CD1c-positive myeloid dendritic cell (primary cell): ENCODE measurements at regions not wholly inside any gene's neighbourhood (a gene's known extent, or its start where the extent isn't known, plus 50 kb on each side); places are given as distances from the start of the nearest gene placed in this dataset.
"Not testable (repeated sequence)": the region's sequence is repeated elsewhere in the genome, so short reads cannot be mapped to it uniquely, and the experiment has no call there.

Experiments
- DNase-seq: peaks from one replicate; pipeline ENCODE4 v3.0.0-alpha.2; 2016; ENCODE audit errors: extremely low spot score

GRCh38 chr6:71360556-71361335 lies 72.1 kb downstream of the OGFRL1 start:
- not testable (repeated sequence) for DNase-seq

- DNase-seq = no peak
Observed at GRCh38 chr6:71364889-71365542, 76.4 kb downstream of the OGFRL1 start.

- DNase-seq = no peak
Observed at GRCh38 chr6:71367756-71368155, 79.1 kb downstream of the OGFRL1 start.

- DNase-seq = no peak
Observed at GRCh38 chr6:71368284-71368683, 79.7 kb downstream of the OGFRL1 start.

- no peak for DNase-seq
Observed at GRCh38 chr6:71371559-71371958, 82.9 kb downstream of the OGFRL1 start.

- DNase-seq = no peak
Observed at GRCh38 chr6:71373943-71374342, 85.3 kb downstream of the OGFRL1 start.

- no peak for DNase-seq
Observed at GRCh38 chr6:71375676-71376075, 87.1 kb downstream of the OGFRL1 start.

- DNase-seq = no peak
Observed at GRCh38 chr6:71376830-71377229, 88.2 kb downstream of the OGFRL1 start.

- DNase-seq = no peak
Observed at GRCh38 chr6:71383476-71383875, 94.9 kb downstream of the OGFRL1 start.

- peak; percentile 45 for DNase-seq
Observed at GRCh38 chr6:71383901-71384489, 95.4 kb downstream of the OGFRL1 start.

GRCh38 chr6:71385111-71385822 lies 96.7 kb downstream of the OGFRL1 start:
- no peak for DNase-seq

- DNase-seq = no peak
Observed at GRCh38 chr6:71386215-71386614, 97.6 kb downstream of the OGFRL1 start.

- no peak for DNase-seq
Observed at GRCh38 chr6:71387179-71387578, 98.6 kb downstream of the OGFRL1 start.

- no peak for DNase-seq
Observed at GRCh38 chr6:71388068-71388744, 99.6 kb downstream of the OGFRL1 start.

GRCh38 chr6:71388856-71389527 lies 100.4 kb downstream of the OGFRL1 start:
- DNase-seq = no peak

GRCh38 chr6:71391126-71391525 lies 102.5 kb downstream of the OGFRL1 start:
- no peak for DNase-seq

GRCh38 chr6:71392276-71392675 lies 103.7 kb downstream of the OGFRL1 start:
- no peak for DNase-seq

GRCh38 chr6:71393471-71393870 lies 104.9 kb downstream of the OGFRL1 start:
- peak; percentile 21 for DNase-seq

- DNase-seq = no peak
Observed at GRCh38 chr6:71393981-71394432, 105.4 kb downstream of the OGFRL1 start.

GRCh38 chr6:71394926-71395325 lies 106.3 kb downstream of the OGFRL1 start:
- no peak for DNase-seq
